ENCODE measurements at regions not wholly inside any gene's neighbourhood (a gene's known extent, or its start where the extent isn't known, plus 50 kb on each side); places are given as distances from the start of the nearest gene placed in this dataset.

DNA sequence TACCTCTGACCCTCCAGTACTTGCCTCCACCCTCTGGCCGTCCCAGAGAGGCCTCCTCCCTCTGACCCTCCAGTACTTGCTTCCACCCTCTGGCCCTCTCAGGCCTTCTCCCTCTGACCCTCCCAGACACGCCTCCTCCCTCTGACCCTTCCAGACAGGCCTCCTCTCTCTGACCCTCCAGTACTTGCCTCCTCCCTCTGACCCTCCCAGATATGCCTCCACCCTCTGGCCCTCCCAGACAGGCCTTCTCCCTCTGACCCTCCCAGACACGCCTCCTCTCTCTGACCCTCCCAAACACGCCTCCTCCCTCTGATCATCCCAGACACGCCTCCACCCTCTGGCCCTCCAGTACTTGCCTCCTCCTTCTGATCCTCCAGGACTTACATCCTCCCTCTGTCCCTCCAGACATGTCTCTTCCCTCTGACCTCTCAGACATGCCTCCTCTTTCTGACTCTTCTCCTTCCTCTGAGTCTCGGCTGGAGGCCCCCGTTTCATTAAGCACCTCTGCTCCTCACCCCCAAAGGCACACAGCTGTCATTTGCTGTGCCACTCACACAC, 71.9 kb downstream of the PHETA1 start:
- H3K27me3 ChIP-seq (ENCODE audit: insufficient read depth) = no peaks in the 10 kb centered on the region
- Mint-ChIP-seq H3K4me3 (no peak overlapping the region), H3K36me3 (ENCODE audit: low read depth) (peaks cover 6% of the 10 kb centered on the region), H3K27me3 (ENCODE audit: insufficient read depth, low read depth, poor library complexity) (peaks cover 9% of the 10 kb centered on the region), H3K27ac (no peak overlapping the region), H3K4me1 (peaks cover 12% of the 10 kb centered on the region), H3K9me3 (no peaks in the 10 kb centered on the region)
- H3K9me2 ChIP-seq (ENCODE audit: insufficient read depth) = no peaks in the 10 kb centered on the region
- H3F3A ChIP-seq (replicated peaks; ENCODE audit: low read depth) = no peaks in the 10 kb centered on the region
- H3K27ac ChIP-seq (ENCODE audit: low read depth) = no peak overlapping the region
- H2AFZ ChIP-seq = no peak overlapping the region
- TF ChIP-seq EZH2 (IDR thresholded peaks at IDR 0.05; ENCODE audit: low read depth, unreplicated experiment) = no peak
- no peak for TF ChIP-seq CREB1 (CRISPR knock-in tag; IDR thresholded peaks at IDR 0.05; ENCODE audit: low read depth)
- TF ChIP-seq EZH2phosphoT487 (IDR thresholded peaks at IDR 0.05; ENCODE audit: unreplicated experiment) = no peak
- TF ChIP-seq, protein P1, sequence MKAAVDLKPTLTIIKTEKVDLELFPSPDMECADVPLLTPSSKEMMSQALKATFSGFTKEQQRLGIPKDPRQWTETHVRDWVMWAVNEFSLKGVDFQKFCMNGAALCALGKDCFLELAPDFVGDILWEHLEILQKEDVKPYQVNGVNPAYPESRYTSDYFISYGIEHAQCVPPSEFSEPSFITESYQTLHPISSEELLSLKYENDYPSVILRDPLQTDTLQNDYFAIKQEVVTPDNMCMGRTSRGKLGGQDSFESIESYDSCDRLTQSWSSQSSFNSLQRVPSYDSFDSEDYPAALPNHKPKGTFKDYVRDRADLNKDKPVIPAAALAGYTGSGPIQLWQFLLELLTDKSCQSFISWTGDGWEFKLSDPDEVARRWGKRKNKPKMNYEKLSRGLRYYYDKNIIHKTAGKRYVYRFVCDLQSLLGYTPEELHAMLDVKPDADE (IDR thresholded peaks at IDR 0.05) = no peak
- TF ChIP-seq STAT1 (IDR thresholded peaks at IDR 0.05; ENCODE audit: unreplicated experiment) = no peak
- no peak for TF ChIP-seq POLR2AphosphoS5 (IDR thresholded peaks at IDR 0.05; ENCODE audit: low read depth)
- TF ChIP-seq ZNF114 (CRISPR knock-in tag; IDR thresholded peaks at IDR 0.05) = no peak
- no peak for TF ChIP-seq CTCF (conservative IDR thresholded peaks at IDR 0.05; ENCODE audit: low read depth in 2 of 2)
- no peak for TF ChIP-seq JUNB (IDR thresholded peaks at IDR 0.05; ENCODE audit: unreplicated experiment)
- no peak for TF ChIP-seq ZNF462 (CRISPR knock-in tag; IDR thresholded peaks at IDR 0.05)
- TF ChIP-seq, protein P2, sequence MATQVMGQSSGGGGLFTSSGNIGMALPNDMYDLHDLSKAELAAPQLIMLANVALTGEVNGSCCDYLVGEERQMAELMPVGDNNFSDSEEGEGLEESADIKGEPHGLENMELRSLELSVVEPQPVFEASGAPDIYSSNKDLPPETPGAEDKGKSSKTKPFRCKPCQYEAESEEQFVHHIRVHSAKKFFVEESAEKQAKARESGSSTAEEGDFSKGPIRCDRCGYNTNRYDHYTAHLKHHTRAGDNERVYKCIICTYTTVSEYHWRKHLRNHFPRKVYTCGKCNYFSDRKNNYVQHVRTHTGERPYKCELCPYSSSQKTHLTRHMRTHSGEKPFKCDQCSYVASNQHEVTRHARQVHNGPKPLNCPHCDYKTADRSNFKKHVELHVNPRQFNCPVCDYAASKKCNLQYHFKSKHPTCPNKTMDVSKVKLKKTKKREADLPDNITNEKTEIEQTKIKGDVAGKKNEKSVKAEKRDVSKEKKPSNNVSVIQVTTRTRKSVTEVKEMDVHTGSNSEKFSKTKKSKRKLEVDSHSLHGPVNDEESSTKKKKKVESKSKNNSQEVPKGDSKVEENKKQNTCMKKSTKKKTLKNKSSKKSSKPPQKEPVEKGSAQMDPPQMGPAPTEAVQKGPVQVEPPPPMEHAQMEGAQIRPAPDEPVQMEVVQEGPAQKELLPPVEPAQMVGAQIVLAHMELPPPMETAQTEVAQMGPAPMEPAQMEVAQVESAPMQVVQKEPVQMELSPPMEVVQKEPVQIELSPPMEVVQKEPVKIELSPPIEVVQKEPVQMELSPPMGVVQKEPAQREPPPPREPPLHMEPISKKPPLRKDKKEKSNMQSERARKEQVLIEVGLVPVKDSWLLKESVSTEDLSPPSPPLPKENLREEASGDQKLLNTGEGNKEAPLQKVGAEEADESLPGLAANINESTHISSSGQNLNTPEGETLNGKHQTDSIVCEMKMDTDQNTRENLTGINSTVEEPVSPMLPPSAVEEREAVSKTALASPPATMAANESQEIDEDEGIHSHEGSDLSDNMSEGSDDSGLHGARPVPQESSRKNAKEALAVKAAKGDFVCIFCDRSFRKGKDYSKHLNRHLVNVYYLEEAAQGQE (IDR thresholded peaks at IDR 0.05; ENCODE audit: unreplicated experiment) = no peak
- TF ChIP-seq NANOG (IDR thresholded peaks at IDR 0.05; ENCODE audit: borderline replicate concordance) = no peak
- no peak for TF ChIP-seq ZNF331 (CRISPR knock-in tag; IDR thresholded peaks at IDR 0.05; ENCODE audit: low read depth)
- no peak overlapping the region for H3K4me2 ChIP-seq
- no peaks in the 10 kb centered on the region for H3K36me3 ChIP-seq (ENCODE audit: insufficient read depth)
- no peaks in the 10 kb centered on the region for H3K79me2 ChIP-seq (replicated peaks; ENCODE audit: insufficient read depth)
- H3K4me1 ChIP-seq (ENCODE audit: insufficient read depth) = peaks cover 5% of the 10 kb centered on the region; the same call in 1 of the 2 replicates
- no peak for ATAC-seq
- no peaks in the 10 kb centered on the region for H4K20me1 ChIP-seq (replicated peaks; ENCODE audit: insufficient read depth)
- no peak overlapping the region for H3K4me3 ChIP-seq
- DNase-seq (ENCODE audit: low spot score) = no peak
